Panc1 (cell line): ENCODE measurements at regions not wholly inside any gene's neighbourhood (a gene's known extent, or its start where the extent isn't known, plus 50 kb on each side); places are given as distances from the start of the nearest gene placed in this dataset.

Source experiments
- ATAC-seq: fragments of 200-7000 bp; cut with Tn5 transposase; 2 replicates; pipeline ENCODE4 v1.9.1; 2020; ENCODE audit warnings: mild to moderate bottlenecking, moderate library complexity
- BruUV-seq: library from RNA; stranded (reverse); fragments of 400-500 nt; replicated peaks from 2 replicates; lab custom pipeline; 2021; lab: Mats Ljungman, UMichigan
- CTCF ChIA-PET: fragments of 300-600 bp; sonication (Branson Sonifier 250); formaldehyde crosslinking; loops from one replicate; lab custom pipeline; 2022; ENCODE audit warnings: antibody characterized with exemption; lab: Charles Lee
- POLR2A ChIA-PET: fragments of 300-600 bp; sonication (Branson Sonifier 250); formaldehyde crosslinking; loops from one replicate; lab custom pipeline; 2022; ENCODE audit warnings: antibody characterized with exemption; lab: Charles Lee
- DNase-seq: peaks from one replicate; pipeline ENCODE4 v3.0.0-alpha.2; 2010; ENCODE audit warnings: low read depth, low spot score
- H3K27ac ChIP-seq: 2 replicates; pipeline ENCODE4 v1.5.1; 2011; ENCODE audit warnings: mild to moderate bottlenecking, low read length, inconsistent platforms
- H3K27me3 ChIP-seq: fragments of 200-500 bp; sonication (Bioruptor generic); 2 replicates; pipeline ENCODE4 v1.6.0; 2014; ENCODE audit warnings: low read length, inconsistent platforms; ENCODE audit not compliant: control insufficient read depth, insufficient read depth
- H3K36me3 ChIP-seq: fragments of 200-500 bp; sonication (Bioruptor generic); 2 replicates; pipeline ENCODE4 v1.5.1; 2014; ENCODE audit warnings: inconsistent platforms, mild to moderate bottlenecking, low read length, moderate library complexity; ENCODE audit not compliant: control insufficient read depth, insufficient read depth
- H3K4me1 ChIP-seq: 2 replicates; pipeline ENCODE4 v1.5.1; 2011; ENCODE audit warnings: inconsistent platforms, mild to moderate bottlenecking, low read length, moderate library complexity; ENCODE audit not compliant: control insufficient read depth, insufficient read depth
- H3K4me3 ChIP-seq, 2 experiments: 2 replicates each; pipeline ENCODE4 v1.5.1; 2011 to 2012; ENCODE audit warnings: low read depth in 2 of 2, low read length in 2 of 2, mild to moderate bottlenecking in 2 of 2, inconsistent platforms in 1 of 2, moderate library complexity in 1 of 2
- H3K9me3 ChIP-seq: fragments of 200-500 bp; sonication (Bioruptor generic); 2 replicates; pipeline ENCODE4 v1.5.1; 2014; ENCODE audit warnings: low read depth, mild to moderate bottlenecking, inconsistent platforms, low read length, moderate library complexity; ENCODE audit not compliant: control insufficient read depth, insufficient read depth
- POLR2AphosphoS5 ChIP-seq: IDR thresholded peaks from 2 replicates; pipeline ENCODE4 v1.6.1; 2012; ENCODE audit warnings: mild to moderate bottlenecking, low read depth, low read length, moderate library complexity
- SIN3A ChIP-seq: IDR thresholded peaks from 2 replicates; pipeline ENCODE4 v1.6.1; 2012; ENCODE audit warnings: low read depth, mild to moderate bottlenecking, low read length, moderate library complexity, borderline replicate concordance; ENCODE audit not compliant: insufficient read depth
- TCF7L2 ChIP-seq: IDR thresholded peaks from 2 replicates; pipeline ENCODE4 v1.6.1; 2011; ENCODE audit warnings: mild to moderate bottlenecking, low read depth, low read length, inconsistent platforms
- in situ Hi-C: cut with HindIII; loops from 2 replicates; pipeline ENCODE4 v1.10.0; 2016; ENCODE audit warnings: low sequenced_read_pairs, low pct_unique_long_range_greater_than_20kb
- intact Hi-C: fragments of 100-400 bp; cut with micrococcal nuclease; formaldehyde crosslinking; loops from one replicate; pipeline ENCODE4 v1.10.0; 2022; ENCODE audit not compliant: unreplicated experiment
- TF ChIP-seq, protein P1 (sequence below), 2 experiments: IDR thresholded peaks; 2 replicates each; pipeline ENCODE4 v1.6.1; 2011 to 2012; ENCODE audit warnings: low read depth in 2 of 2, control low read depth in 1 of 2, low read length in 1 of 2, mild to moderate bottlenecking in 1 of 2, moderate library complexity in 1 of 2; ENCODE audit not compliant: insufficient read depth in 1 of 2
- TF ChIP-seq, protein P2 (sequence below): fragments of 450-650 bp; IDR thresholded peaks from 2 replicates; pipeline ENCODE4 v1.5.1; 2017; ENCODE audit warnings: mild to moderate bottlenecking

DNA sequence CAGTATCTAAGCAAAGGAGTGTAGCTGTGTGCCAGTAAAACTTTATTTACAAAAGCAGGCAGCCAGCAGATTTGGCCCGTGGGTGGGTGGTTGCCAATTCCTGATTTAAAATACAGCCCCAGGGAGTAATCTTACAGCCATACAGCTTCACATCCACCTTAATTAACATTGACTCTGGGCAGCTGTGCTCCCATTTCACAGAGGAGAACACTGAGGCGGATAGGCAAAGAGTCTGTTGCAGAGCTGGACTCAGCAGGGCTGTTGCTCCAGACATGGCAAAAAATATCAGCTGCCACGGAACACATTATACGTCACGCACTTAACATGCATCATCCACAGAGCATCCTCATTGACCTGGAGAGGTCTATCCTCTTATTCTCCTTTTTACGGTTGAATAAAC, 289.9 kb downstream of the DHX35 start:
- in situ Hi-C loops = no loop called here
- CTCF ChIA-PET = no interaction called here
- BruUV-seq = no TSS peak
- no peaks in the 10 kb centered on the region for H3K4me1 ChIP-seq
- no peaks in the 10 kb centered on the region for H3K9me3 ChIP-seq
- no peaks in the 10 kb centered on the region for H3K27me3 ChIP-seq
- POLR2A ChIA-PET = no interaction called here
- no peak overlapping the region for H3K27ac ChIP-seq
- H3K4me3 ChIP-seq = no peak overlapping the region
- TF ChIP-seq, protein P1, sequence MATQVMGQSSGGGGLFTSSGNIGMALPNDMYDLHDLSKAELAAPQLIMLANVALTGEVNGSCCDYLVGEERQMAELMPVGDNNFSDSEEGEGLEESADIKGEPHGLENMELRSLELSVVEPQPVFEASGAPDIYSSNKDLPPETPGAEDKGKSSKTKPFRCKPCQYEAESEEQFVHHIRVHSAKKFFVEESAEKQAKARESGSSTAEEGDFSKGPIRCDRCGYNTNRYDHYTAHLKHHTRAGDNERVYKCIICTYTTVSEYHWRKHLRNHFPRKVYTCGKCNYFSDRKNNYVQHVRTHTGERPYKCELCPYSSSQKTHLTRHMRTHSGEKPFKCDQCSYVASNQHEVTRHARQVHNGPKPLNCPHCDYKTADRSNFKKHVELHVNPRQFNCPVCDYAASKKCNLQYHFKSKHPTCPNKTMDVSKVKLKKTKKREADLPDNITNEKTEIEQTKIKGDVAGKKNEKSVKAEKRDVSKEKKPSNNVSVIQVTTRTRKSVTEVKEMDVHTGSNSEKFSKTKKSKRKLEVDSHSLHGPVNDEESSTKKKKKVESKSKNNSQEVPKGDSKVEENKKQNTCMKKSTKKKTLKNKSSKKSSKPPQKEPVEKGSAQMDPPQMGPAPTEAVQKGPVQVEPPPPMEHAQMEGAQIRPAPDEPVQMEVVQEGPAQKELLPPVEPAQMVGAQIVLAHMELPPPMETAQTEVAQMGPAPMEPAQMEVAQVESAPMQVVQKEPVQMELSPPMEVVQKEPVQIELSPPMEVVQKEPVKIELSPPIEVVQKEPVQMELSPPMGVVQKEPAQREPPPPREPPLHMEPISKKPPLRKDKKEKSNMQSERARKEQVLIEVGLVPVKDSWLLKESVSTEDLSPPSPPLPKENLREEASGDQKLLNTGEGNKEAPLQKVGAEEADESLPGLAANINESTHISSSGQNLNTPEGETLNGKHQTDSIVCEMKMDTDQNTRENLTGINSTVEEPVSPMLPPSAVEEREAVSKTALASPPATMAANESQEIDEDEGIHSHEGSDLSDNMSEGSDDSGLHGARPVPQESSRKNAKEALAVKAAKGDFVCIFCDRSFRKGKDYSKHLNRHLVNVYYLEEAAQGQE (IDR thresholded peaks at IDR 0.05; ENCODE audit: insufficient read depth in 1 of 2, low read depth in 2 of 2, low read length in 1 of 2) = no peak
- TF ChIP-seq POLR2AphosphoS5 = no peak
- TF ChIP-seq, protein P2, sequence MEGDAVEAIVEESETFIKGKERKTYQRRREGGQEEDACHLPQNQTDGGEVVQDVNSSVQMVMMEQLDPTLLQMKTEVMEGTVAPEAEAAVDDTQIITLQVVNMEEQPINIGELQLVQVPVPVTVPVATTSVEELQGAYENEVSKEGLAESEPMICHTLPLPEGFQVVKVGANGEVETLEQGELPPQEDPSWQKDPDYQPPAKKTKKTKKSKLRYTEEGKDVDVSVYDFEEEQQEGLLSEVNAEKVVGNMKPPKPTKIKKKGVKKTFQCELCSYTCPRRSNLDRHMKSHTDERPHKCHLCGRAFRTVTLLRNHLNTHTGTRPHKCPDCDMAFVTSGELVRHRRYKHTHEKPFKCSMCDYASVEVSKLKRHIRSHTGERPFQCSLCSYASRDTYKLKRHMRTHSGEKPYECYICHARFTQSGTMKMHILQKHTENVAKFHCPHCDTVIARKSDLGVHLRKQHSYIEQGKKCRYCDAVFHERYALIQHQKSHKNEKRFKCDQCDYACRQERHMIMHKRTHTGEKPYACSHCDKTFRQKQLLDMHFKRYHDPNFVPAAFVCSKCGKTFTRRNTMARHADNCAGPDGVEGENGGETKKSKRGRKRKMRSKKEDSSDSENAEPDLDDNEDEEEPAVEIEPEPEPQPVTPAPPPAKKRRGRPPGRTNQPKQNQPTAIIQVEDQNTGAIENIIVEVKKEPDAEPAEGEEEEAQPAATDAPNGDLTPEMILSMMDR = no peak
- intact Hi-C loops = no loop called here
- no peak for ATAC-seq
- H3K36me3 ChIP-seq = no peaks in the 10 kb centered on the region
- no peak for DNase-seq

DNA sequence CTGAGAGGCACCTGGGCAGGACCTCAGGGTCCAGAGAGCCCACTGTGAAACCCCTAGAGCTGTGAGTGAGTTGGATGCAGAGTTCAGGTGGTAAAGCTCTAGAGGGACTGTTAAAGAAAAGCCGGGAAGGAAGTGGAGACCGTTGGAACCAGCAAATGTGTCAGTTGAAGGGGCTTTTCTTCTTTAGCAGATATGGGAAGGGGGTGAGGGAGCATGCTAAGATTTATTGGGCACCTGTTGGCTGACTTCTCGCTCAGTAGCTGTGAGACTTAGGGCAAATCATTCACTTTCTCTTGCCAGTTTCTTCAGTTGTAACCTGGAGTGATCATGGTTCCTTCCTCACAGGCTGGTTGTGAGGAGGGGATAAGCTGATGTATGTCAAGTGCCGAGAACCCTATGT, 287.7 kb downstream of the DHX35 start:
- Histone ChIP-seq H3K4me1 (no peaks in the 10 kb centered on the region), H3K27ac (no peak overlapping the region), H3K27me3 (no peaks in the 10 kb centered on the region), H3K9me3 (no peaks in the 10 kb centered on the region), H3K4me3 (no peak overlapping the region), H3K36me3 (no peaks in the 10 kb centered on the region)
- intact Hi-C loops = no loop called here
- DNase-seq (no peak), ATAC-seq (no peak)
- CTCF ChIA-PET = no interaction called here
- POLR2A ChIA-PET = no interaction called here
- in situ Hi-C loops = no loop called here
- TF ChIP-seq, protein P1 (IDR thresholded peaks at IDR 0.05; ENCODE audit: insufficient read depth in 1 of 2, low read depth in 2 of 2, low read length in 1 of 2) = no peak
- TF ChIP-seq TCF7L2 = no peak
- TF ChIP-seq, protein P2 = no peak
- no peak for TF ChIP-seq POLR2AphosphoS5
- TF ChIP-seq SIN3A = no peak
- no TSS peak for BruUV-seq
